PC-9 (cell line): ENCODE measurements at regions not wholly inside any gene's neighbourhood (a gene's known extent, or its start where the extent isn't known, plus 50 kb on each side); places are given as distances from the start of the nearest gene placed in this dataset.

ENCODE experiments used
- CTCF ChIP-seq: fragments of 200-600 bp; sonication (generic); conservative IDR thresholded peaks from 2 replicates; pipeline ENCODE4 v1.6.1; 2017; ENCODE audit warnings: mixed run types, antibody characterized with exemption, mild to moderate bottlenecking, moderate library complexity
- EZH2 ChIP-seq: fragments of 200-600 bp; sonication (generic); IDR thresholded peaks from 2 replicates; pipeline ENCODE4 v1.8.0; 2017; ENCODE audit warnings: antibody characterized with exemption, low read depth

GRCh38 chr14:29163109-29163508 lies 396.5 kb downstream of the FOXG1 start:
- TF ChIP-seq CTCF, result no peak
- no peak for TF ChIP-seq EZH2
